Lung (tissue), 11 donors: ENCODE measurements at regions not wholly inside any gene's neighbourhood (a gene's known extent, or its start where the extent isn't known, plus 50 kb on each side); places are given as distances from the start of the nearest gene placed in this dataset.

ENCODE experiments used
- ATAC-seq: fragments of 200-7000 bp; cut with Tn5 transposase; one replicate; pipeline ENCODE4 v1.9.1; 2020; ENCODE audit warnings: moderate number of reproducible peaks; ENCODE audit not compliant: insufficient read depth, low FRiP score
- DNase-seq, 3 donors: peaks; one replicate each; pipeline ENCODE4 v3.0.0-alpha.2; 2013 to 2017
- H3K27ac ChIP-seq, 2 donors: one replicate each; pipeline ENCODE4 v1.5.1; 2013; ENCODE audit warnings: mild to moderate bottlenecking in 2 of 2, moderate library complexity in 2 of 2, control low read depth in 1 of 2, inconsistent platforms in 1 of 2, low read depth in 1 of 2, low read length in 1 of 2
- H3K27me3 ChIP-seq, 3 donors: one replicate each; pipeline ENCODE4 v1.5.1; 2013; ENCODE audit warnings: low read length in 2 of 3; ENCODE audit not compliant: control insufficient read depth in 3 of 3, insufficient read depth in 3 of 3
- H3K36me3 ChIP-seq, 4 donors: one replicate each; pipeline ENCODE4 v1.5.1; 2013; ENCODE audit warnings: low read length in 4 of 4, mild to moderate bottlenecking in 1 of 4, moderate library complexity in 1 of 4; ENCODE audit not compliant: control insufficient read depth in 4 of 4, insufficient read depth in 4 of 4
- H3K4me1 ChIP-seq, 5 donors: one replicate each; pipeline ENCODE4 v1.5.1; 2013; ENCODE audit warnings: low read length in 5 of 5, mild to moderate bottlenecking in 2 of 5, moderate library complexity in 1 of 5; ENCODE audit not compliant: control insufficient read depth in 5 of 5, insufficient read depth in 5 of 5
- H3K4me3 ChIP-seq: one replicate; pipeline ENCODE4 v1.5.1; 2013; ENCODE audit warnings: mild to moderate bottlenecking, control low read depth, moderate library complexity
- H3K9ac ChIP-seq, 2 donors: one replicate each; pipeline ENCODE4 v1.5.1; 2013; ENCODE audit warnings: low read length in 2 of 2, control low read depth in 1 of 2; ENCODE audit not compliant: insufficient read depth in 1 of 2
- H3K9me3 ChIP-seq, 4 donors: one replicate each; pipeline ENCODE4 v1.5.1; 2013; ENCODE audit warnings: low read length in 3 of 4, mild to moderate bottlenecking in 1 of 4, moderate library complexity in 1 of 4; ENCODE audit not compliant: control insufficient read depth in 4 of 4, insufficient read depth in 3 of 4
- CTCF ChIP-seq: IDR thresholded peaks from 2 replicates; pipeline ENCODE4 v1.5.1; 2012; ENCODE audit warnings: mild to moderate bottlenecking; ENCODE audit errors: control extremely low read depth, extremely low read depth
- WGBS, 2 donors: extraction: QIAGEN DNeasy Blood & Tissue Kit; methylation state at CpG; one replicate each; pipeline ENCODE4 v1.1.7; 2013; 5-methylcytosine and 5-hydroxymethylcytosine counted together
- donor health status: control.
- donor health status: control.
- donor health status: Bipolar disorder and iron deficiency.
- donor health status: healthy.
- donor health status: DM: yes; HTN: yes; CAD: no.

- Histone ChIP-seq H3K9me3 (no peaks in the 10 kb centered on the region), H3K4me3 (no peak overlapping the region), H3K36me3 (no peaks in the 10 kb centered on the region), H3K27me3 (no peaks in the 10 kb centered on the region), H3K27ac (no peak overlapping the region), H3K9ac (no peak overlapping the region), H3K4me1 (no peaks in the 10 kb centered on the region)
- no peak for TF ChIP-seq CTCF
- DNase-seq: no peak
- ATAC-seq: no peak
- WGBS, 2 donors: 69 to 90% methylated on average over 1 of the region's 1 CpG
Observed at GRCh38 chr6:145272246-145272645, 463.1 kb downstream of the EPM2A start.

GRCh38 chr6:145273136-145273535 lies 462.2 kb downstream of the EPM2A start:
- no peak for TF ChIP-seq CTCF
- Histone ChIP-seq H3K4me1 (peaks cover 0 to 4% (median 0%) of the 10 kb centered on the region in 5 donors), H3K27me3 (no peaks in the 10 kb centered on the region), H3K4me3 (no peak overlapping the region), H3K36me3 (no peaks in the 10 kb centered on the region), H3K9ac (no peak overlapping the region), H3K9me3 (no peaks in the 10 kb centered on the region), H3K27ac (no peak overlapping the region)
- 83 to 91% methylated on average over 1 of the region's 1 CpG for WGBS, 2 donors
- no peak for ATAC-seq
- DNase-seq: no peak

- TF ChIP-seq CTCF: no peak
- H3K9me3 ChIP-seq: no peaks in the 10 kb centered on the region
- ATAC-seq: no peak
Observed at GRCh38 chr6:145274083-145274482, 461.2 kb downstream of the EPM2A start.

GRCh38 chr6:145275019-145275418 lies 460.3 kb downstream of the EPM2A start:
- Histone ChIP-seq H3K4me1 (peaks cover 0 to 4% (median 0%) of the 10 kb centered on the region in 5 donors), H3K9me3 (no peaks in the 10 kb centered on the region), H3K36me3 (no peaks in the 10 kb centered on the region), H3K27ac (no peak overlapping the region), H3K9ac (no peak overlapping the region), H3K27me3 (no peaks in the 10 kb centered on the region), H3K4me3 (no peak overlapping the region)
- ATAC-seq (no peak), DNase-seq (no peak)
- no peak for TF ChIP-seq CTCF
- WGBS, 2 donors: 90 to 93% methylated on average over 6 of the region's 6 CpGs

More at GRCh38 chr6:145274083-145274482, 461.2 kb downstream of the EPM2A start:
- no peaks in the 10 kb centered on the region for H3K36me3 ChIP-seq
- no peaks in the 10 kb centered on the region for H3K27me3 ChIP-seq
- no peak overlapping the region for H3K9ac ChIP-seq
- H3K4me1 ChIP-seq: peaks cover 0 to 4% (median 0%) of the 10 kb centered on the region in 5 donors
- DNase-seq: no peak
- whole genome bisulfite sequencing, 2 donors: 51 to 73% methylated on average over 1 of the region's 1 CpG
- no peak overlapping the region for H3K4me3 ChIP-seq
- H3K27ac ChIP-seq: no peak overlapping the region
